ENCODE measurements at regions not wholly inside any gene's neighbourhood (a gene's known extent, or its start where the extent isn't known, plus 50 kb on each side); places are given as distances from the start of the nearest gene placed in this dataset.

- H3K27ac ChIP-seq = no peak overlapping the region
- TF ChIP-seq, protein P1, sequence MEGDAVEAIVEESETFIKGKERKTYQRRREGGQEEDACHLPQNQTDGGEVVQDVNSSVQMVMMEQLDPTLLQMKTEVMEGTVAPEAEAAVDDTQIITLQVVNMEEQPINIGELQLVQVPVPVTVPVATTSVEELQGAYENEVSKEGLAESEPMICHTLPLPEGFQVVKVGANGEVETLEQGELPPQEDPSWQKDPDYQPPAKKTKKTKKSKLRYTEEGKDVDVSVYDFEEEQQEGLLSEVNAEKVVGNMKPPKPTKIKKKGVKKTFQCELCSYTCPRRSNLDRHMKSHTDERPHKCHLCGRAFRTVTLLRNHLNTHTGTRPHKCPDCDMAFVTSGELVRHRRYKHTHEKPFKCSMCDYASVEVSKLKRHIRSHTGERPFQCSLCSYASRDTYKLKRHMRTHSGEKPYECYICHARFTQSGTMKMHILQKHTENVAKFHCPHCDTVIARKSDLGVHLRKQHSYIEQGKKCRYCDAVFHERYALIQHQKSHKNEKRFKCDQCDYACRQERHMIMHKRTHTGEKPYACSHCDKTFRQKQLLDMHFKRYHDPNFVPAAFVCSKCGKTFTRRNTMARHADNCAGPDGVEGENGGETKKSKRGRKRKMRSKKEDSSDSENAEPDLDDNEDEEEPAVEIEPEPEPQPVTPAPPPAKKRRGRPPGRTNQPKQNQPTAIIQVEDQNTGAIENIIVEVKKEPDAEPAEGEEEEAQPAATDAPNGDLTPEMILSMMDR (IDR thresholded peaks at IDR 0.05; ENCODE audit: low read depth, low read length) = no peak
- no peaks in the 10 kb centered on the region for H3K9me3 ChIP-seq (ENCODE audit: low read depth)
- no peak overlapping the region for H3K4me3 ChIP-seq
- DNase-seq (ENCODE audit: low read depth in 1 of 2, low spot score in 1 of 2) = peak in 1 of 2 donors; percentile 42
- no peaks in the 10 kb centered on the region for H3K27me3 ChIP-seq
- H3K36me3 ChIP-seq = no peaks in the 10 kb centered on the region
- no peaks in the 10 kb centered on the region for H3K4me1 ChIP-seq (ENCODE audit: low read depth)
These were observed 113.6 kb downstream of the GLUD2 start for GRCh38 chrX:121160987-121161386.

DNA sequence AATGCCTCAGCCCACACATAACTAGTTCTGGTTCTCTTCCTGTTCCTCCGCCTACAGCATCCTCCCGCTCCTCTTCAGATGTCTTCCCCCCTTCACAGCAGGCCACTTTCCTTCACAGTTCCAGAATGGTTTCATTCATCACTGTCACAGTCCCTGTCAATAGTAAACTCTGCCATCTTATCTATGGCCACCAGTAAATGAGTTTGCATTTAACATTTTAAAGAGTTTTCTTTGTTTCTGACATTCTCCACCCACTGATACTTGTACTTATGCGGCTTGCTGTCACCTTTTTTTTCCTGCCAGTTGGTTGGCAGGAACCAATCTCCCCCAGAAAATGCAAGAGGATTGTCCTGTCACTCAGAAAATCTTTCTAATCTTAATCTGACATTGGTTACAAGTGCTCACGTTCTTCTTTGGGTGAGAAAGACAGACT, 114.1 kb downstream of the GLUD2 start:
- Histone ChIP-seq H3K4me3 (no peak overlapping the region), H3K9me3 (ENCODE audit: low read depth) (no peaks in the 10 kb centered on the region), H3K27me3 (no peaks in the 10 kb centered on the region), H3K27ac (no peak overlapping the region), H3K36me3 (no peaks in the 10 kb centered on the region), H3K4me1 (ENCODE audit: low read depth) (no peaks in the 10 kb centered on the region)
- TF ChIP-seq, protein P1 (IDR thresholded peaks at IDR 0.05; ENCODE audit: low read depth, low read length) = no peak
- DNase-seq (ENCODE audit: low read depth in 1 of 2, low spot score in 1 of 2) = no peak

DNA sequence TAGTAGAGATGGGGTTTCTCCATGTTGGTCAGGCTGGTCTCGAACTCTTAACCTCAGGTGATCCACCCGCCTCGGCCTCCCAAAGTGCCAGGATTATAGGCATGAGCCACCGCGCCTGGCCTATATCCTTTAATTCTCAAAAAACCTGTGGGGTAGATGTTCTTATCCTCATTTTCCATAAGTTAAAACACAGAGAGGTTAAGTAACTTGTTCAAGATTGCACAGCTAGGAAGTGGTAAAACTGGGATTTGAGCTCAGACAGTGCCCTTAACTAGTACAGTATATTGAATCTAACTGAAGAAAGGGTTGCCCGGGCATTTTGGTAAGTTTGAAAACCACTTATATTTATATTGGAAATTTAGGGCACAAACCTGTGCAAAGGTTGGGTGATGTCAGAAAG, 116.0 kb downstream of the GLUD2 start:
- H3K9me3 ChIP-seq (ENCODE audit: low read depth) = no peaks in the 10 kb centered on the region
- DNase-seq (ENCODE audit: low read depth in 1 of 2, low spot score in 1 of 2) = no peak
- H3K4me3 ChIP-seq = no peak overlapping the region
- H3K4me1 ChIP-seq (ENCODE audit: low read depth) = no peaks in the 10 kb centered on the region
- H3K27ac ChIP-seq = no peak overlapping the region
- H3K27me3 ChIP-seq = no peaks in the 10 kb centered on the region
- no peaks in the 10 kb centered on the region for H3K36me3 ChIP-seq
- TF ChIP-seq, protein P1 (IDR thresholded peaks at IDR 0.05; ENCODE audit: low read depth, low read length) = no peak

GRCh38 chrX:121165930-121166359, 118.5 kb downstream of the GLUD2 start:
- TF ChIP-seq, protein P1 (IDR thresholded peaks at IDR 0.05; ENCODE audit: low read depth, low read length) = no peak
- Histone ChIP-seq H3K27me3 (no peaks in the 10 kb centered on the region), H3K36me3 (no peaks in the 10 kb centered on the region), H3K4me3 (no peak overlapping the region), H3K4me1 (ENCODE audit: low read depth) (no peaks in the 10 kb centered on the region), H3K27ac (no peak overlapping the region), H3K9me3 (ENCODE audit: low read depth) (no peaks in the 10 kb centered on the region)
- no peak for DNase-seq (ENCODE audit: low read depth in 1 of 2, low spot score in 1 of 2)

- Histone ChIP-seq H3K4me3 (no peak overlapping the region), H3K36me3 (no peaks in the 10 kb centered on the region), H3K4me1 (ENCODE audit: low read depth) (no peaks in the 10 kb centered on the region), H3K27ac (no peak overlapping the region), H3K27me3 (no peaks in the 10 kb centered on the region), H3K9me3 (ENCODE audit: low read depth) (no peaks in the 10 kb centered on the region)
- TF ChIP-seq, protein P1 (IDR thresholded peaks at IDR 0.05; ENCODE audit: low read depth, low read length) = no peak
- no peak for DNase-seq (ENCODE audit: low read depth in 1 of 2, low spot score in 1 of 2)
These were observed 122.0 kb downstream of the GLUD2 start for GRCh38 chrX:121169099-121170035.

Data from cardiac muscle cell (in vitro differentiated cells and primary cell).